ENCODE measurements at regions not wholly inside any gene's neighbourhood (a gene's known extent, or its start where the extent isn't known, plus 50 kb on each side); places are given as distances from the start of the nearest gene placed in this dataset.

DNA sequence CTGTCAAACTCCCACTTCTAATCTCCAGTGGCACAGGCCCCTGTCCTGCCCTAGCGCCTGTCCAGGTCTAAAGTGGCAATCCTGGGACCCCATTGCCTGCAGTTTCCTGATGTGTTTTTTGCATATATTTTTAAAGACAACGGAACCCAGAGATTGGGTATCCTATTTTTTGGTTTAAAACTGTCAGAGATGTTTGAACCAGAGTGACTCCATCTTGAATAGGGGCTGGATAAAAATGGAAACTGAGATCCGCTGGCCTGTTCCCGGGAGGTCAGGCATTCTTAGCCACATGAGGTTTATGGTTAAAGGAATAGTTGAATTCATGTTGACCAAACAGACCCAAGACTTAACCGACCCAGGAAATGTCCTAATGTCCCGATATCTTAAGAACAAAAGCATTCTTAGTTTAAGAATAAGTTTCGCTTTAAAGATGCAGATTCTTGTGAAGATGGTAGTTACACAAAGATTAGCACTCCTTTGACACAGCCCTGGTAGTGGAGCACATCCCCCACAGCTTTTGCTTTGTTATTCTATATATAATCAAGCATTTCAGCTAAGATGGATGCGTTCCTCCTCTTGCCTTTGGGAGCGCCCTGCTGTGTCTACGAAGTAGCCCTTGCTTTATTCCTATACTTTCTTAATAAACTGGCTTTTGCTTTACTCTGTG, 332.1 kb downstream of the UQCRFS1 start:
- TF ChIP-seq, protein P1, sequence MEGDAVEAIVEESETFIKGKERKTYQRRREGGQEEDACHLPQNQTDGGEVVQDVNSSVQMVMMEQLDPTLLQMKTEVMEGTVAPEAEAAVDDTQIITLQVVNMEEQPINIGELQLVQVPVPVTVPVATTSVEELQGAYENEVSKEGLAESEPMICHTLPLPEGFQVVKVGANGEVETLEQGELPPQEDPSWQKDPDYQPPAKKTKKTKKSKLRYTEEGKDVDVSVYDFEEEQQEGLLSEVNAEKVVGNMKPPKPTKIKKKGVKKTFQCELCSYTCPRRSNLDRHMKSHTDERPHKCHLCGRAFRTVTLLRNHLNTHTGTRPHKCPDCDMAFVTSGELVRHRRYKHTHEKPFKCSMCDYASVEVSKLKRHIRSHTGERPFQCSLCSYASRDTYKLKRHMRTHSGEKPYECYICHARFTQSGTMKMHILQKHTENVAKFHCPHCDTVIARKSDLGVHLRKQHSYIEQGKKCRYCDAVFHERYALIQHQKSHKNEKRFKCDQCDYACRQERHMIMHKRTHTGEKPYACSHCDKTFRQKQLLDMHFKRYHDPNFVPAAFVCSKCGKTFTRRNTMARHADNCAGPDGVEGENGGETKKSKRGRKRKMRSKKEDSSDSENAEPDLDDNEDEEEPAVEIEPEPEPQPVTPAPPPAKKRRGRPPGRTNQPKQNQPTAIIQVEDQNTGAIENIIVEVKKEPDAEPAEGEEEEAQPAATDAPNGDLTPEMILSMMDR (conservative IDR thresholded peaks at IDR 0.05 in 1 of 2, IDR thresholded peaks at IDR 0.05 in 1 of 2; ENCODE audit: extremely low read depth in 1 of 2, insufficient read depth in 1 of 2, low read depth in 1 of 2, low read length in 2 of 2): no peak
- no peak for TF ChIP-seq EZH2 (IDR thresholded peaks at IDR 0.05; ENCODE audit: borderline replicate concordance, low read length)

Data from mammary epithelial cell (primary cell).